ENCODE measurements at regions not wholly inside any gene's neighbourhood (a gene's known extent, or its start where the extent isn't known, plus 50 kb on each side); places are given as distances from the start of the nearest gene placed in this dataset.
"Not testable (repeated sequence)": the region's sequence is repeated elsewhere in the genome, so short reads cannot be mapped to it uniquely, and the experiment has no call there.

GRCh38 chr6:141932685-141933084, 200.0 kb upstream of the GJE1 start:
- Histone ChIP-seq H3K27me3 (ENCODE audit: insufficient read depth, low read length) (no peaks in the 10 kb centered on the region), H3K9ac (ENCODE audit: low read depth, low read length) (no peak overlapping the region), H3K36me3 (ENCODE audit: insufficient read depth, low read length) (no peaks in the 10 kb centered on the region), H3K9me3 (ENCODE audit: insufficient read depth, low read depth, low read length) (no peaks in the 10 kb centered on the region), H3K4me1 (ENCODE audit: insufficient read depth, low read length) (no peaks in the 10 kb centered on the region), H3K4me3 (ENCODE audit: low read length) (no peak overlapping the region), H3K27ac (ENCODE audit: low read depth, low read length) (no peak overlapping the region)
- WGBS, result 78% methylated on average over 3 of the region's 3 CpGs

DNA sequence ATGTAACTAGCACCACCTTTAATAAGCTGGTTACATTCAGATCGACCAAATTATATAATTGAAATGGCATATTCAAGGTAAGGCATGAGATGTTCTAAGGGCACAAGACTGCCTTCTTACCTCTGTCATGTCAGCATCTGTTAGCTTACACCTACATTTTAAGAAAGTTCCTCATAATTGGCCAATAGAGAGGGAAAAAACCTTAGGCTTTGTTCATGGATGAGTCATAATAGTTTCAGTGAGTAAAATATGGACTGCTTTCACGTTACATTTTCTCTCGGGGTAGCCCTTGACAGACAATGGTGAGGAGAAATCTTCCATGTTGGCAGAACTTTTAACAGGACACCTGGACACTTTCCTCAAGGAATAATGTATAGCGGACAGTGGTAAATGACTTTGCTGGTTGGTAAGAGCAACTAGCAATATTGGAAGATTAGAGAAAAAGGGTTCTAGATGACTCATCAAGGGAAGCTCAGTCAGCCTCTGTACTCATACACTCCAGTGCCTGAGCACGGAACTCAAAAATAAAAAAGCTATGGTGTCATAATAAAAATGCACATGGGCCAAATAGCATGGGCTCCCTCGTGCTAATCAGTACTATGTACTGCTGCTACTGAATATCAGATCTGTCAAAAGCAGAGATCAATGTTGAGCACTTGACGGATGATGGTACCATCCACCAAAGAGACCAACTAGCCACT, 206.4 kb upstream of the GJE1 start:
- WGBS, result 83% methylated on average over 2 of the region's 7 CpGs
- H3K9ac ChIP-seq (ENCODE audit: low read depth, low read length); H3K4me3 ChIP-seq (ENCODE audit: low read length); H3K27me3 ChIP-seq (ENCODE audit: insufficient read depth, low read length); H3K9me3 ChIP-seq (ENCODE audit: insufficient read depth, low read depth, low read length); H3K27ac ChIP-seq (ENCODE audit: low read depth, low read length); H3K36me3 ChIP-seq (ENCODE audit: insufficient read depth, low read length); H3K4me1 ChIP-seq (ENCODE audit: insufficient read depth, low read length): not testable (repeated sequence)

DNA sequence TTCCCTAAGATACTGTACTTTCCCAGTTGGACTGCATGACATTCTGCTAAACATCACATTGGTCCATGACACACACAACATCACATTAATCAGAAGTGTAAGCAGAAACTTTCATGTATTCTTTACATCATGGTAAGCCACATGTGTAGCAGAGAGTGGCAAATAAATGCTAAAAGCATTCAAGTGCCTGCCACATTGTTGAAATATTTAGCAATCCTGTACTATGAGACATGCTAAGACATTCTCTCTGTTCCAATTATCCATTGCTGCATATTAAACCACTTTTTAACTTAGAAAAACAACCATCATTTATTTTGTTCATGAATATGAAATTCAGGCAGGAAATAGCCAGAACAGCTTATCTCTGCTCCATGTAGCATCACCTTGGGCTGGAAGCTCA, 207.7 kb upstream of the GJE1 start:
- Histone ChIP-seq H3K27ac (ENCODE audit: low read depth, low read length) (no peak overlapping the region), H3K4me3 (ENCODE audit: low read length) (no peak overlapping the region), H3K27me3 (ENCODE audit: insufficient read depth, low read length) (no peaks in the 10 kb centered on the region), H3K4me1 (ENCODE audit: insufficient read depth, low read length) (no peaks in the 10 kb centered on the region), H3K9ac (ENCODE audit: low read depth, low read length) (no peak overlapping the region), H3K36me3 (ENCODE audit: insufficient read depth, low read length) (no peaks in the 10 kb centered on the region), H3K9me3 (ENCODE audit: insufficient read depth, low read depth, low read length) (0 out of 2 replicates have a peak, but pooled peaks cover 4% of the 10 kb centered on the region)

DNA sequence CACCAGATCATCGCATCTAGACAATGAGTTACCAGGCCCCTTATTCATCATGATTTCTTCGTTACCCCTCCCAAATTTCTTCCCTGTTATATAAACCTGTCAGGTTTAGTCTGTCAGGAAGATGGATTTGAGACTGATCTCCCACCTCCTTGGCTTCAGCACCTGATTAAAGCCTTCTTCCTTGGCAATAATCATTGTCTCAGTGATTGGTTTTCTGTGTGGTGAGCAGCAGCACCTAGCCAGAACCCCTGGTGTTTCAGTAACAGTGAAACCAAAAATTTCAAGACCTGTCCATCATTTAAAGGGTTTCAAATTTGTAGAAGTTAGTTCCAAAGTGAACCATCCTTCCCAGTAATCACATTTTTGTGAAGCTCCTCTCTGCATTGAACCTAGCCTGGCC, 209.8 kb upstream of the GJE1 start:
- no peaks in the 10 kb centered on the region for H3K27me3 ChIP-seq (ENCODE audit: insufficient read depth, low read length)
- no peaks in the 10 kb centered on the region for H3K36me3 ChIP-seq (ENCODE audit: insufficient read depth, low read length)
- H3K9me3 ChIP-seq (ENCODE audit: insufficient read depth, low read depth, low read length), result 0 out of 2 replicates have a peak, but pooled peaks cover 4% of the 10 kb centered on the region
- 89% methylated on average over 1 of the region's 2 CpGs for WGBS
- H3K4me1 ChIP-seq (ENCODE audit: insufficient read depth, low read length), result no peaks in the 10 kb centered on the region
- H3K27ac ChIP-seq (ENCODE audit: low read depth, low read length), result no peak overlapping the region
- no peak overlapping the region for H3K4me3 ChIP-seq (ENCODE audit: low read length)
- H3K9ac ChIP-seq (ENCODE audit: low read depth, low read length), result no peak overlapping the region

GRCh38 chr6:141916682-141917505, 215.8 kb upstream of the GJE1 start:
- not testable (repeated sequence) for H3K36me3 ChIP-seq (ENCODE audit: insufficient read depth, low read length); H3K27me3 ChIP-seq (ENCODE audit: insufficient read depth, low read length); H3K9me3 ChIP-seq (ENCODE audit: insufficient read depth, low read depth, low read length); H3K4me1 ChIP-seq (ENCODE audit: insufficient read depth, low read length); H3K27ac ChIP-seq (ENCODE audit: low read depth, low read length); H3K9ac ChIP-seq (ENCODE audit: low read depth, low read length); H3K4me3 ChIP-seq (ENCODE audit: low read length)
- 89% methylated on average over 28 of the region's 30 CpGs for WGBS

GRCh38 chr6:141914646-141915045, 218.1 kb upstream of the GJE1 start:
- no peak overlapping the region for H3K27ac ChIP-seq (ENCODE audit: low read depth, low read length)
- no peaks in the 10 kb centered on the region for H3K36me3 ChIP-seq (ENCODE audit: insufficient read depth, low read length)
- WGBS, result 94% methylated on average over 2 of the region's 2 CpGs
- no peak overlapping the region for H3K9ac ChIP-seq (ENCODE audit: low read depth, low read length)
- no peak overlapping the region for H3K4me3 ChIP-seq (ENCODE audit: low read length)
- H3K4me1 ChIP-seq (ENCODE audit: insufficient read depth, low read length), result no peaks in the 10 kb centered on the region; the same call in 1 of the 2 replicates
- H3K9me3 ChIP-seq (ENCODE audit: insufficient read depth, low read depth, low read length), result no peaks in the 10 kb centered on the region
- H3K27me3 ChIP-seq (ENCODE audit: insufficient read depth, low read length), result no peaks in the 10 kb centered on the region

- no peak overlapping the region for H3K27ac ChIP-seq (ENCODE audit: low read depth, low read length)
- H3K9ac ChIP-seq (ENCODE audit: low read depth, low read length), result no peak overlapping the region
- peaks cover 6% of the 10 kb centered on the region; the same call in 1 of the 2 replicates for H3K9me3 ChIP-seq (ENCODE audit: insufficient read depth, low read depth, low read length)
- H3K27me3 ChIP-seq (ENCODE audit: insufficient read depth, low read length), result no peaks in the 10 kb centered on the region
- 0 out of 2 replicates have a peak, but pooled peaks cover 3% of the 10 kb centered on the region for H3K36me3 ChIP-seq (ENCODE audit: insufficient read depth, low read length)
- H3K4me3 ChIP-seq (ENCODE audit: low read length), result no peak overlapping the region
- no peaks in the 10 kb centered on the region; the same call in 1 of the 2 replicates for H3K4me1 ChIP-seq (ENCODE audit: insufficient read depth, low read length)
Measured at GRCh38 chr6:141906569-141907080, 226.1 kb upstream of the GJE1 start.

GRCh38 chr6:141890661-141891060, 242.1 kb upstream of the GJE1 start:
- H3K9me3 ChIP-seq (ENCODE audit: insufficient read depth, low read depth, low read length), result peaks cover 24% of the 10 kb centered on the region; the same call in 1 of the 2 replicates
- 92% methylated on average over 2 of the region's 2 CpGs for WGBS
- no peaks in the 10 kb centered on the region for H3K27me3 ChIP-seq (ENCODE audit: insufficient read depth, low read length)
- H3K27ac ChIP-seq (ENCODE audit: low read depth, low read length), result no peak overlapping the region
- H3K9ac ChIP-seq (ENCODE audit: low read depth, low read length), result no peak overlapping the region
- no peaks in the 10 kb centered on the region for H3K4me1 ChIP-seq (ENCODE audit: insufficient read depth, low read length)
- H3K4me3 ChIP-seq (ENCODE audit: low read length), result no peak overlapping the region
- no peaks in the 10 kb centered on the region for H3K36me3 ChIP-seq (ENCODE audit: insufficient read depth, low read length)

- no peaks in the 10 kb centered on the region for H3K4me1 ChIP-seq (ENCODE audit: insufficient read depth, low read length)
- WGBS, result 86% methylated on average over 2 of the region's 2 CpGs
Measured at GRCh38 chr6:141884850-141885249, 247.9 kb upstream of the GJE1 start.

GRCh38 chr6:141878686-141879085, 254.0 kb upstream of the GJE1 start:
- Histone ChIP-seq H3K4me3 (ENCODE audit: low read length) (no peak overlapping the region), H3K9me3 (ENCODE audit: insufficient read depth, low read depth, low read length) (no peaks in the 10 kb centered on the region), H3K4me1 (ENCODE audit: insufficient read depth, low read length) (no peaks in the 10 kb centered on the region), H3K27ac (ENCODE audit: low read depth, low read length) (no peak overlapping the region), H3K27me3 (ENCODE audit: insufficient read depth, low read length) (no peaks in the 10 kb centered on the region), H3K9ac (ENCODE audit: low read depth, low read length) (no peak overlapping the region), H3K36me3 (ENCODE audit: insufficient read depth, low read length) (no peaks in the 10 kb centered on the region)

More at GRCh38 chr6:141884850-141885249, 247.9 kb upstream of the GJE1 start:
- no peak overlapping the region for H3K9ac ChIP-seq (ENCODE audit: low read depth, low read length)
- H3K27me3 ChIP-seq (ENCODE audit: insufficient read depth, low read length), result no peaks in the 10 kb centered on the region
- no peak overlapping the region for H3K27ac ChIP-seq (ENCODE audit: low read depth, low read length)
- no peak overlapping the region for H3K4me3 ChIP-seq (ENCODE audit: low read length)
- peaks cover 31% of the 10 kb centered on the region; the same call in 1 of the 2 replicates for H3K9me3 ChIP-seq (ENCODE audit: insufficient read depth, low read depth, low read length)
- no peaks in the 10 kb centered on the region for H3K36me3 ChIP-seq (ENCODE audit: insufficient read depth, low read length)

- H3K4me1 ChIP-seq (ENCODE audit: insufficient read depth, low read length), result no peaks in the 10 kb centered on the region
- no peak overlapping the region for H3K27ac ChIP-seq (ENCODE audit: low read depth, low read length)
- H3K9me3 ChIP-seq (ENCODE audit: insufficient read depth, low read depth, low read length), result no peaks in the 10 kb centered on the region
- H3K36me3 ChIP-seq (ENCODE audit: insufficient read depth, low read length), result no peaks in the 10 kb centered on the region
- H3K9ac ChIP-seq (ENCODE audit: low read depth, low read length), result no peak overlapping the region
- 100% methylated on average over 2 of the region's 2 CpGs for WGBS
- H3K4me3 ChIP-seq (ENCODE audit: low read length), result no peak overlapping the region
- H3K27me3 ChIP-seq (ENCODE audit: insufficient read depth, low read length), result no peaks in the 10 kb centered on the region
Measured at GRCh38 chr6:141877275-141877983, 255.3 kb upstream of the GJE1 start.
